Ascending aorta (tissue), 2 donors: ENCODE measurements at regions not wholly inside any gene's neighbourhood (a gene's known extent, or its start where the extent isn't known, plus 50 kb on each side); places are given as distances from the start of the nearest gene placed in this dataset.

Source experiments
- DNase-seq, 2 donors: peaks; one replicate each; pipeline ENCODE4 v3.0.0-alpha.2; 2019; ENCODE audit warnings: low spot score in 2 of 2
- H3K27ac ChIP-seq, 2 donors: fragments of 200-600 bp; sonication (generic); one replicate each; pipeline ENCODE4 v1.5.1; 2016 to 2017; ENCODE audit warnings: mild to moderate bottlenecking in 1 of 2
- H3K27me3 ChIP-seq: fragments of 200-600 bp; sonication (generic); one replicate; pipeline ENCODE4 v1.5.1; 2017
- H3K36me3 ChIP-seq, 2 donors: fragments of 200-600 bp; sonication (generic); one replicate each; pipeline ENCODE4 v1.5.1; 2016
- H3K4me1 ChIP-seq, 2 donors: fragments of 200-600 bp; sonication (generic); one replicate each; pipeline ENCODE4 v1.5.1; 2016 to 2017; ENCODE audit warnings: mild to moderate bottlenecking in 1 of 2
- H3K4me3 ChIP-seq, 2 donors: fragments of 200-600 bp; sonication (generic); one replicate each; pipeline ENCODE4 v1.5.1; 2016 to 2017; ENCODE audit warnings: mild to moderate bottlenecking in 1 of 2
- H3K9me3 ChIP-seq, 2 donors: fragments of 200-600 bp; sonication (generic); one replicate each; pipeline ENCODE4 v1.5.1; 2016
- intact Hi-C: fragments of 100-400 bp; cut with DNase I; formaldehyde crosslinking; loops from one replicate; pipeline ENCODE4 v1.15.1; 2023
- TF ChIP-seq, protein P1 (sequence below), 3 experiments: fragments of 200-600 bp in 2 of 3; fragments of 450-650 bp in 1 of 3; sonication (generic) in 2 of 3; IDR thresholded peaks; one replicate each; pipeline ENCODE4 v1.5.1; 2016 to 2019; ENCODE audit warnings: antibody characterized with exemption in 3 of 3, mild to moderate bottlenecking in 1 of 3, moderate library complexity in 1 of 3

DNA sequence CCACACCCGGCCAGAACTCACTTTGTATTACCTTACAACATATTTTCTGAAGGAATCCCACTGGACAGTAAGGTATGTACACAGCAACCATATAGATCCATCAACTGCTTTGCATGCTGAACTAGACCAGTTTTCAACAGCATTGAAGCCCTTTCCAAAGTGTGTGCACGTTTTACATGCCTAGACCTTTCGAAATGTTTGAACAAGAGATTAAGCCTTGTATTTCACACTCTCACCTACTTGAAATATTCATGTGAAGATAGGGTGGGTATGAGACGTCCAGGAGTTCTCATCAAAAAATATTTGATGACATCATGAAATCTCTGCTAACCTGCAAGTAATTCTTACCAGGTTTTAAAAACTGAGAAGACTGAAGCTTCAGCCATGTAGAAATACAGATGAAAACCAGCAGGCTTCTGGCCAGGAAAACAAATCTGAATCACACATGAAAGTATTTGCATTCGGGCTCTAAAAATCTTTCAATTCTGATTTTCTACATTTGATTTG is 387.0 kb upstream of the PSMD7 start:
- no peak for DNase-seq

GRCh38 chr16:73891129-73891542 is 405.5 kb upstream of the PSMD7 start:
- Histone ChIP-seq H3K27me3 (no peaks in the 10 kb centered on the region), H3K9me3 (no peaks in the 10 kb centered on the region), H3K27ac (no peak overlapping the region), H3K36me3 (no peaks in the 10 kb centered on the region), H3K4me3 (no peak overlapping the region), H3K4me1 (no peaks in the 10 kb centered on the region)
- no peak for DNase-seq
- TF ChIP-seq, protein P1, sequence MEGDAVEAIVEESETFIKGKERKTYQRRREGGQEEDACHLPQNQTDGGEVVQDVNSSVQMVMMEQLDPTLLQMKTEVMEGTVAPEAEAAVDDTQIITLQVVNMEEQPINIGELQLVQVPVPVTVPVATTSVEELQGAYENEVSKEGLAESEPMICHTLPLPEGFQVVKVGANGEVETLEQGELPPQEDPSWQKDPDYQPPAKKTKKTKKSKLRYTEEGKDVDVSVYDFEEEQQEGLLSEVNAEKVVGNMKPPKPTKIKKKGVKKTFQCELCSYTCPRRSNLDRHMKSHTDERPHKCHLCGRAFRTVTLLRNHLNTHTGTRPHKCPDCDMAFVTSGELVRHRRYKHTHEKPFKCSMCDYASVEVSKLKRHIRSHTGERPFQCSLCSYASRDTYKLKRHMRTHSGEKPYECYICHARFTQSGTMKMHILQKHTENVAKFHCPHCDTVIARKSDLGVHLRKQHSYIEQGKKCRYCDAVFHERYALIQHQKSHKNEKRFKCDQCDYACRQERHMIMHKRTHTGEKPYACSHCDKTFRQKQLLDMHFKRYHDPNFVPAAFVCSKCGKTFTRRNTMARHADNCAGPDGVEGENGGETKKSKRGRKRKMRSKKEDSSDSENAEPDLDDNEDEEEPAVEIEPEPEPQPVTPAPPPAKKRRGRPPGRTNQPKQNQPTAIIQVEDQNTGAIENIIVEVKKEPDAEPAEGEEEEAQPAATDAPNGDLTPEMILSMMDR (IDR thresholded peaks at IDR 0.05), result no peak
- intact Hi-C loops, result no loop called here

More for the DNA sequence above, 387.0 kb upstream of the PSMD7 start:
- Histone ChIP-seq H3K4me1 (no peaks in the 10 kb centered on the region), H3K27me3 (no peaks in the 10 kb centered on the region), H3K9me3 (no peaks in the 10 kb centered on the region), H3K27ac (no peak overlapping the region), H3K36me3 (no peaks in the 10 kb centered on the region), H3K4me3 (no peak overlapping the region)
- intact Hi-C loops, result no loop called here
- TF ChIP-seq, protein P1 (IDR thresholded peaks at IDR 0.05), result no peak

- no peaks in the 10 kb centered on the region for H3K36me3 ChIP-seq
- no peaks in the 10 kb centered on the region for H3K9me3 ChIP-seq
- intact Hi-C loops, result no loop called here
- H3K27me3 ChIP-seq, result no peaks in the 10 kb centered on the region
- no peak for DNase-seq
- no peak overlapping the region for H3K27ac ChIP-seq
- H3K4me3 ChIP-seq, result no peak overlapping the region
- no peaks in the 10 kb centered on the region for H3K4me1 ChIP-seq
- TF ChIP-seq, protein P1 (IDR thresholded peaks at IDR 0.05), result no peak
Observed at GRCh38 chr16:73890186-73891128, 406.2 kb upstream of the PSMD7 start.

DNA sequence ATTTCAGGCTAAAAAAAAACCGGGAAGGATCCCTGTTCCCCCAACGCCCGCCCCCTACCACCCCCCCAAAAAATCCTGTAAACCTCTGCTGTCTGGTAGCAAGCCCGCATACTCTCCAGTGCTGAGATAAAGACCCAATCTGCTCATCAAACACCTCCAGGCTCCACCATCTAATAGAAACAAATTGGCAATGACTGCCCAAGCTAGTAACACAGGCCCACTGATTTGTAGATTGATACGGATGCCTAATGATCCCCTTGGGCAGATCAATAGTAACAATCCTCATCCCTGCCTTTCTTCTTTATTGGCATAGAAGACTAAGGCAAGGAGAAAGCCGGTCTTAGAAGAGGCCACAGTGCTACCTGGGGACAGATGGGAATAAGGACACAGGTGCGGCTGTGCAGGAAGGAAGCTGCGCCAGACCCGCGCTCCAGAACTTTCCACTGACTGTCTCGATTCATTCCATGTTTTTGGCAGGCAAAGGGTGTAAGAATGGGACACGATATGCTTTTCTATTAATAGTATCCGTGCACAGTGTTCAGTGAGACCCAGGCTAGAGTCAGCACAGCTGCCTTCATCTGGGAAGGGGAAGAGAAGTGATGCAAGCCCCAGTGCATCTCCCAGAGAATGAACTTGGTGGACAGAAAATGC is 407.6 kb upstream of the PSMD7 start:
- no peaks in the 10 kb centered on the region for H3K36me3 ChIP-seq
- H3K4me1 ChIP-seq, result no peaks in the 10 kb centered on the region
- DNase-seq, result no peak
- H3K4me3 ChIP-seq, result no peak overlapping the region
- intact Hi-C loops, result no loop called here
- no peaks in the 10 kb centered on the region for H3K9me3 ChIP-seq
- TF ChIP-seq, protein P1 (IDR thresholded peaks at IDR 0.05), result no peak
- H3K27me3 ChIP-seq, result no peaks in the 10 kb centered on the region
- no peak overlapping the region for H3K27ac ChIP-seq

DNA sequence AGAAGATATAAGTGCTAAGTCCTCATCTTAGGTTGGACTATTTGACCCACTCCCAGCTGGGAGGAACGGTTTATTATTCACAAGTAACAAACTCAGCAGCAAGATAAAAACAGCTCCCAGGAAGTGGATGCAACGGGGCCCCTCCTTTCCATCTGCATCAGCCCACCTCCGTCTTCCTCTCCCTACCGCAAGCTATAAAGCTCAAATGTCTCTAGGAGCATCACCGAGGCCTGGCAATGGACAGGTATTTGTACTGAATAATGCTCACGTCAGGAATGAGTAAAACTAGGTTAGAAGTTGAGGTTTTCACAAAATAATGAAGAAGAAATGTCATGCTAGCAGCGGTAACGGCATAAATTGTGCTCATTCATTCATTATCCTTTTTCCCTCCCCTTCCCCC is 408.7 kb upstream of the PSMD7 start:
- H3K4me3 ChIP-seq, result no peak overlapping the region
- H3K9me3 ChIP-seq, result no peaks in the 10 kb centered on the region
- DNase-seq, result no peak
- H3K36me3 ChIP-seq, result no peaks in the 10 kb centered on the region
- intact Hi-C loops, result no loop called here
- no peak overlapping the region for H3K27ac ChIP-seq
- H3K27me3 ChIP-seq, result no peaks in the 10 kb centered on the region
- H3K4me1 ChIP-seq, result no peaks in the 10 kb centered on the region
- TF ChIP-seq, protein P1 (IDR thresholded peaks at IDR 0.05), result no peak
